ENCODE measurements at regions not wholly inside any gene's neighbourhood (a gene's known extent, or its start where the extent isn't known, plus 50 kb on each side); places are given as distances from the start of the nearest gene placed in this dataset.

DNA sequence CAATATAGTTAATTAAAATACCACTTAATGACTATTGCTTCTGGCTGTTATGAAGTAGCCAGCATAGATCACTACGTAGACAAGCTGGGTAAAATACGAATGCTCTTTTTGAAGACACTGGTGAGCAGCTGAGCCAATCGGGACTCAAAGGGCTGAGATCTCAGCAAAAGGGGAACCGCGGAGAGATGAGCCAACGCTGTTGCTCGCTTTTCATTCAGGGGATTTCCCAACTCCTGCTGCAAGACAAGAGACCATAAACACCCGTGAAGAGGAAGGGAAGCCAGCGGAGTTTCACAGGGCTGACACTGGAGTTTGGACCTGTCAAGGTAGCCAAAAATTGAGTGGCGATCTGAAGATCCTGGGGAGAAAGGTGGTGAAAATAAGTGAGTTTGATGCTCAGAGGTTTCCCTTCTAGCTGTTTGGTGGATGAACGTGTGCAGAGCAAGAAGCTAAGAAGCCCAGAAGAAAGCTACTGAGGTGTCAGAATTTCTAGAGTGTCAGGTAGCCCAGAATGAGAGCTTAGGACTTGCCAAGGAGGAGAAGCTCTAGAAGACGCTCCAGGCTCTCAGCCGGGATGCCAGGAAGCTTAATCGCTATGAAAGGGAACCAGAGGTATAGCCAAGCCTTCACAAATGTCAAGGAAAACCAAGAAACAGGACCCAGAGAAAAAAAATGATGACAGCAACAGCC lies 79.6 kb upstream of the RNU6ATAC start:
- DNase-seq (ENCODE audit: low read depth in 2 of 2, low spot score in 1 of 2) = peak in 1 of 2 donors; percentile 11

GRCh38 chr9:134245179-134245578 lies 80.8 kb upstream of the RNU6ATAC start:
- DNase-seq (ENCODE audit: low read depth in 2 of 2, low spot score in 1 of 2) = no peak

- DNase-seq (ENCODE audit: low read depth in 2 of 2, low spot score in 1 of 2) = no peak
Measured at GRCh38 chr9:134247918-134248631, 78.2 kb upstream of the RXRA start.

DNA sequence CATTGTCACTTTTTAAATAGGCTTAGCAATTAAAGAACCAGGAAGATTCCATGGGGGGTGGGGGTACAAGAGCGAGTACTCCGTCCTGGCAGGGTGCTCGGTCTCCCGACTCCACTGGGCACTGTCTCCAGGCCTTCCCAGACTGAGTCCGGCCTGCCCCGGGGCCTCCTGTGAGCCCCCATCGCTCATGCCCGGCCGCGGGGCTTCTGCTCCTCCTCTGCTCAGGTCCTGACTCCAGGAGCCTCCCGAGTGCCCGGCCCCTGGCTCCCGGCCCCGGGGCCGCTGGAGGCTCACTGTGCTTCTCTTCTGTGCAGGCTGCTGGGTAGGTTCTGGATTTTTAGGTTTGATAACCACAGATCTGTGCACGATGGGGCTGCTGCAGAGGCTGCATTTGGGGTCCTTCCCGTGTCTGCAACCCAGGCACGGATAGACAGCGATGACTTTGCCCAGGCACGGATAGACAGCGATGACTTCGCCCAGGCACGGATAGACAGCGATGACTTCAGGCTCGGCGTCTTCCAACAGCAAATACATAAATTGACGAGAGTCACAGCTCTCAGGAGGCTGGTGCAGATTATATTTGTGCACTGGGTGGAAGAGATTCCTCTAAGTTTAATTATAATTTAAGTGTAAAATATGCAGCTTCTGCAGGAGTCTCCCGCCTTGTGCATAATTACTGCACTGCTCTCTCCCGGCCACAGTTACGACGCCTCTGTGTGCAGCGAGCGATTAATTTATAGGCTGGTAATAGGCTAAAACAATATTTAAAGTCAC lies 74.8 kb upstream of the RXRA start:
- no peak for DNase-seq (ENCODE audit: low read depth in 2 of 2, low spot score in 1 of 2)

GRCh38 chr9:134252084-134252830 lies 74.0 kb upstream of the RXRA start:
- DNase-seq (ENCODE audit: low read depth in 2 of 2, low spot score in 1 of 2) = no peak

DNA sequence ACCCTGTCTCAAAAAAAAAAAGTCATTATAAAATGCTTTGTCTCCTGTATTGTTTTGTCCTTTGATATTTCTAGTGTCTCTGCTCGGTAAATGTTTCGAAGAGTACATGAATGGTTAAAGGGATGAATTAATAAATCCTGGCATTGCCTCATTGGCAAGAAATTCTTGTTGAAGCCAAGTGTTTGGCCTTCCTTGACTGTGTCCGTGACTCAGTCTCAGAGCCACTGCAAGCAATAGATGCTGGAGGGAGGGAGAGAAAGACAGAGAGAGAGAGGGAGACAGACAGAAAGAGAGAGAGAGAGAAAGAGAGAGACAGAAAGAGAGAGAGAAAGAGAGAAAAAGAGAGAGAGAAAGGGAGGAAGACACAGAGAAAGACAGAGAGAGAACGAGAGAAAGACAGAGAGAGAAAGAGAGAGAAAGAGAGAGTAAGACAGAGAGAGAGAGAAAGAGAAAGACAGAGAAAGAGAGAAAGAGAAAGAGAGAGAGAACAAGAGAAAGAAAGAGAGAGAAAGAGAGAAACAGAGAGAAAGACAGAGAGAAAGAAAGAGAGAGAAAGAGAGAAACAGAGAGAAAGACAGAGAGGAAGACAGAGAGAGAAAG lies 72.5 kb upstream of the RXRA start:
- DNase-seq (ENCODE audit: low read depth in 2 of 2, low spot score in 1 of 2) = no peak

DNA sequence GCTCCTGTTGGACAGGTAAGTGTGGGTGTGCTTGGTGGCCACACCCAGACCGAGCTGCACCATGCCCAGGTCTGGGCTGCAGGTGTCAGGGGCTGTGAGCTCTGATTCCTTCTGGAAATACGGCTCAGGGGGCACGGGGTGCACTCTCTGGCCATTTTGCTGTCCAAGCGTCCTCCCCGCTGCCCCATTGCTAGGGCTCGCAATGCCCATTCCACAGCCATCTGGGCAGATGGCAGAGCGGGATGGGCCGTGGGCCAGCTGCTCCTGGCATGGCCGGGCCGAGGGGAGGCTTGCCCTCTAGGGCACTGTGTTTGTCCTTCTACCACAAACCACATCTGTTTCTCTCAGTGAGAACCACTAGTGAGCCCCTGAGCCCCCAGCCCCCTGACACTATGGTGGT lies 67.9 kb upstream of the RXRA start:
- no peak for DNase-seq (ENCODE audit: low read depth in 2 of 2, low spot score in 1 of 2)

GRCh38 chr9:134258828-134259546 lies 67.3 kb upstream of the RXRA start:
- no peak for DNase-seq (ENCODE audit: low read depth in 2 of 2, low spot score in 1 of 2)

DNA sequence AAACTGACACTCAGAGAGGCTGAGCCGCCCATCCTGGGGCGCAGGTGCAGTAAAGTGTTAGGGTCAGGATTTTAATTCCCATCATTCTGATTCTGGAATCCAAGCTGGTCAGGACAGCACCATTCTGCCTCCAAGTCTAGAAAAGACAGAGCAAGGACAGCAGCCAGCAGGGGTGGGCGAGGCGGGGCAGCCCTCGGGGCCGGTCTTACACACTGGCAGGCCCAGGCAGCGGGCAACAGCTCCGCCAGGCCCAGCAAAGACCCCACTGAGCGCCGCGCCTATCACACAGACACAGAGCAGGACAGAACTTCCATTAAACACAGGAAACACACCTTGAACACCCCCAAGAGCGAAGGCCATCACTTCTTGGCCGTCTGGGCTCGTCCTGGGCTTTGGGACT lies 66.5 kb upstream of the RXRA start:
- DNase-seq (ENCODE audit: low read depth in 2 of 2, low spot score in 1 of 2) = no peak

- no peak for DNase-seq (ENCODE audit: low read depth in 2 of 2, low spot score in 1 of 2)
Measured at GRCh38 chr9:134260801-134261200, 65.5 kb upstream of the RXRA start.

DNA sequence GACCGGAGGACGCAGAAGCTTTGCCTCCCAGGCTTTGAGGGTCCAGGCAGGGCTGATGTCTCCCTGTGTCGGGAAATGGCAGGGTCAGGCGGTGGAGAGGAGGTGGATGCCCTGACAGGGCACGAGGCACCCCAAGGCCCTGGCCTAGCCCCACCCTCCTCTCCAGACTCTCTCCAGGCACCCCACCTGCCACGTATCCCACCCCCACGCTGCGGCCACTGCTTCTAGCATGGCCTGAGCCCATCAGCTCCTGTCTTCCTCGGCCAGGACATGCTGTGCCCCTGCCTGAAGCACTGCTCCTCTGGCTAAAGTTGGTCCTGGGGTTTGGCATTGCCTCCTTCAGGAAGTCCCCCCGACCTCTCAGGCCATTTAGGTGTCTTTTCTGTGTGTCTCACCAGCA lies 64.2 kb upstream of the RXRA start:
- no peak for DNase-seq (ENCODE audit: low read depth in 2 of 2, low spot score in 1 of 2)

GRCh38 chr9:134263596-134263995 lies 62.7 kb upstream of the RXRA start:
- DNase-seq (ENCODE audit: low read depth in 2 of 2, low spot score in 1 of 2) = no peak

- DNase-seq (ENCODE audit: low read depth in 2 of 2, low spot score in 1 of 2) = no peak
Measured at GRCh38 chr9:134264169-134264568, 62.1 kb upstream of the RXRA start.

- no peak for DNase-seq (ENCODE audit: low read depth in 2 of 2, low spot score in 1 of 2)
Measured at GRCh38 chr9:134265078-134265477, 61.2 kb upstream of the RXRA start.

- DNase-seq (ENCODE audit: low read depth in 2 of 2, low spot score in 1 of 2) = no peak
Measured at GRCh38 chr9:134266418-134266817, 59.8 kb upstream of the RXRA start.

GRCh38 chr9:134267305-134267880 lies 58.9 kb upstream of the RXRA start:
- DNase-seq (ENCODE audit: low read depth in 2 of 2, low spot score in 1 of 2) = no peak

DNA sequence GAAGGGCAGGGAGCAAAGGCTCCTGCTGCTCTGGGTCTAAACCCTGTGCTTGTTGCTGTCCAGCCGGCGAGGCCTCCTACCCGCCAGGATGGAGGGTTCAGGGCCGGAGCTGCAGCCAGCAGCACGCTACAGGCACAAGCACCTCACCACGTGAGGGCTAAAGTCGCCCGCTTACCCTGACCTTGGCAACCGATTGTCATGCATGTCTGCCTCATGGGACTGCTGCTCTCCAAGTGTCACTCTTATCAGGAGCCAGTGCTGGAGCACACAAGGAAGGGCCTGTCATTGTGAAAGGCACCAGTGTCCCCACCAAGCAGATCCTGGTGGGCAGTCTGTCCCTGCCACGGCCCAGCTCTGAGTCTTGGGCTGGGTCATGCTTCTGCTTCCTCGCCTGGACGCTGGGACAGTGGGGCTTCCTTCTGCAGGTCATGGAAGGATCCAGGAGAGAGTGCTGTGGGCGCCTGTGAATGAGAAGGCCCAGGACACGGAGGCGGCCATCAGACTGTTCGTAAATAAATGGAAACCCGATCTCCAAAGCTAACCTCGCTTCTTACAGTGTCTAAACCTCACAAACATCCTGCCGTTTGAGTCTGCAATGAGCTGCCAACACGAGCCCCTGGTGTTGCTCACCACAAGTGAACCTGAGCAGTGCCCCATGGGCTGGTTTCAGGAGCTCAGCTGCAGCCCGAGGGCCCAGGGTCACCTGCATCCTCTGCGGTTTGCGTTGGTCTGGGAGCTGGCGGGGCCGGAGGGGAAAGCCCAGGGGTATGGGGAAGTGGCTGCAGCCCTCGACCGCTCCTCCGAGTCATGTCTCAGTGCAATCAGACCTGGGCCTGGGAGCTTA lies 58.2 kb upstream of the RXRA start:
- no peak for DNase-seq (ENCODE audit: low read depth in 2 of 2, low spot score in 1 of 2)

DNA sequence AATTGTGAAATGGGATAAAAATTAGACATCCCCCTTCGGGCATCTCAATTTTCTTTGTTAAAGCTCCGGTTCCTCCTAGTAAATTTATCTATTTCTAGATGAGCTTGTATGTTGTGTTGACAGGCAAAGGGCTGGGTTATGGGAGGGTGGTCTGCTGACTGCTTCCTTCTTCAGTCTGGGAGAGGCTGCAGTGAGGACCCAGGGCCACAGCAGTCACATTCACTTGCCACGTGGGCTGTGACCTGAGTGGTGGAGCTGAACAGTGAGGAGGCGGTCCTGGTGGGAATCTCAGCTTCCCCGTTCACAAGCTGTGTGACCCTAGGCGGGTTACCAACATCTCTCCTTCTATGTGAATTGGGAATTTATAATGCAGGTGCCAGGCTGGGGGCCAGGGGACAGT lies 57.5 kb upstream of the RXRA start:
- DNase-seq (ENCODE audit: low read depth in 2 of 2, low spot score in 1 of 2) = no peak
